GM23338 (cell line): ENCODE measurements at regions not wholly inside any gene's neighbourhood (a gene's known extent, or its start where the extent isn't known, plus 50 kb on each side); places are given as distances from the start of the nearest gene placed in this dataset.
A peak's percentile ranks its signal among the peaks of the same experiment; 100 is the strongest.

ENCODE experiments used
- ATAC-seq: fragments of 200-7000 bp; cut with Tn5 transposase; 3 replicates; pipeline ENCODE4 v1.9.1; 2020
- DNase-seq: peaks from one replicate; pipeline ENCODE4 v3.0.0-alpha.2; 2015; ENCODE audit warnings: low spot score
- H2AFZ ChIP-seq: fragments of 200-600 bp; sonication (generic); 2 replicates; pipeline ENCODE4 v1.8.0; 2016; ENCODE audit warnings: antibody characterized with exemption, mild to moderate bottlenecking, moderate library complexity
- H3F3A ChIP-seq: fragments of 200-600 bp; sonication (generic); replicated peaks from 2 replicates; pipeline ENCODE4 v1.8.0; 2017; ENCODE audit warnings: antibody characterized with exemption, mixed run types, low read depth
- H3K27ac ChIP-seq: fragments of 200-600 bp; sonication (generic); 2 replicates; pipeline ENCODE4 v1.6.1; 2016; ENCODE audit warnings: low read depth
- H3K27me3 ChIP-seq: fragments of 200-600 bp; sonication (generic); 2 replicates; pipeline ENCODE4 v1.8.0; 2016; ENCODE audit warnings: mild to moderate bottlenecking, mixed run types, moderate library complexity; ENCODE audit not compliant: insufficient read depth
- H3K36me3 ChIP-seq: fragments of 200-600 bp; sonication (generic); 2 replicates; pipeline ENCODE4 v1.8.0; 2016; ENCODE audit warnings: mild to moderate bottlenecking; ENCODE audit not compliant: insufficient read depth
- H3K4me1 ChIP-seq: fragments of 200-600 bp; sonication (generic); 2 replicates; pipeline ENCODE4 v1.8.0; 2016; ENCODE audit warnings: mild to moderate bottlenecking, moderate library complexity; ENCODE audit not compliant: insufficient read depth
- H3K4me2 ChIP-seq: fragments of 200-600 bp; sonication (generic); 2 replicates; pipeline ENCODE4 v1.7.1; 2017; ENCODE audit warnings: mixed run types
- H3K4me3 ChIP-seq: fragments of 200-600 bp; sonication (generic); 2 replicates; pipeline ENCODE4 v1.6.1; 2016; ENCODE audit warnings: mixed run types
- H3K79me2 ChIP-seq: fragments of 200-600 bp; sonication (generic); replicated peaks from 2 replicates; pipeline ENCODE4 v1.8.0; 2017; ENCODE audit warnings: mild to moderate bottlenecking; ENCODE audit not compliant: insufficient read depth
- H3K9me2 ChIP-seq: fragments of 200-600 bp; sonication (generic); 2 replicates; pipeline ENCODE4 v1.8.0; 2017; ENCODE audit not compliant: insufficient read depth
- H4K20me1 ChIP-seq: fragments of 200-600 bp; sonication (generic); replicated peaks from 2 replicates; pipeline ENCODE4 v1.8.0; 2017; ENCODE audit warnings: mild to moderate bottlenecking; ENCODE audit not compliant: insufficient read depth
- H3K27ac Mint-ChIP-seq: 2 replicates; pipeline ENCODE4 v1.8.0; 2020; ENCODE audit warnings: inconsistent platforms, mild to moderate bottlenecking, moderate library complexity, mixed read lengths
- H3K27me3 Mint-ChIP-seq: 3 replicates; pipeline ENCODE4 v1.8.0; 2022; ENCODE audit warnings: low read depth, mild to moderate bottlenecking, moderate library complexity, mixed read lengths, inconsistent platforms; ENCODE audit not compliant: insufficient read depth, poor library complexity
- H3K36me3 Mint-ChIP-seq: 3 replicates; pipeline ENCODE4 v1.8.0; 2021; ENCODE audit warnings: low read depth, mild to moderate bottlenecking, inconsistent platforms, moderate library complexity, mixed read lengths
- H3K4me1 Mint-ChIP-seq: 3 replicates; pipeline ENCODE4 v1.8.0; 2020; ENCODE audit warnings: mild to moderate bottlenecking, inconsistent platforms, mixed read lengths
- H3K4me3 Mint-ChIP-seq: 3 replicates; pipeline ENCODE4 v1.8.0; 2021; ENCODE audit warnings: moderate library complexity, mild to moderate bottlenecking, inconsistent platforms, mixed read lengths
- H3K9me3 Mint-ChIP-seq: 3 replicates; pipeline ENCODE4 v1.8.0; 2020; ENCODE audit warnings: moderate library complexity, mild to moderate bottlenecking, inconsistent platforms, mixed read lengths
- CREB1 ChIP-seq: fragments of 250-450 bp; sonication (Bioruptor Pico); IDR thresholded peaks from 2 replicates; pipeline ENCODE4 v1.5.0; 2020; ENCODE audit warnings: low read depth, mild to moderate bottlenecking, moderate library complexity
- EZH2 ChIP-seq: fragments of 200-600 bp; sonication (generic); IDR thresholded peaks from one replicate; pipeline ENCODE4 v1.8.0; 2017; ENCODE audit warnings: antibody characterized with exemption, mild to moderate bottlenecking, low read depth; ENCODE audit not compliant: unreplicated experiment
- EZH2phosphoT487 ChIP-seq: fragments of 200-600 bp; sonication (generic); IDR thresholded peaks from one replicate; pipeline ENCODE4 v1.8.1; 2018; ENCODE audit warnings: antibody characterized with exemption; ENCODE audit not compliant: unreplicated experiment
- NANOG ChIP-seq: IDR thresholded peaks from 2 replicates; pipeline ENCODE4 v1.6.1; 2016; ENCODE audit warnings: antibody characterized with exemption, borderline replicate concordance
- POLR2AphosphoS5 ChIP-seq: IDR thresholded peaks from 2 replicates; pipeline ENCODE4 v1.6.1; 2016; ENCODE audit warnings: antibody characterized with exemption, low read depth
- STAT1 ChIP-seq: IDR thresholded peaks from one replicate; pipeline ENCODE4 v1.6.1; 2016; ENCODE audit warnings: antibody characterized with exemption; ENCODE audit not compliant: unreplicated experiment
- ZNF114 ChIP-seq: fragments of 250-450 bp; sonication (Bioruptor Pico); IDR thresholded peaks from 2 replicates; pipeline ENCODE4 v1.5.0; 2020; ENCODE audit warnings: mild to moderate bottlenecking, moderate library complexity
- ZNF331 ChIP-seq: fragments of 250-450 bp; sonication (Bioruptor Pico); IDR thresholded peaks from 2 replicates; pipeline ENCODE4 v1.5.0; 2020; ENCODE audit warnings: low read depth, mild to moderate bottlenecking, moderate library complexity
- TF ChIP-seq, protein P1 (sequence below): IDR thresholded peaks from one replicate; pipeline ENCODE4 v1.6.1; 2018; ENCODE audit warnings: antibody characterized with exemption; ENCODE audit not compliant: unreplicated experiment
- TF ChIP-seq, protein P2 (sequence below): IDR thresholded peaks from 2 replicates; pipeline ENCODE4 v1.6.1; 2016; ENCODE audit warnings: antibody characterized with exemption
- TF ChIP-seq, protein P3 (sequence below), 2 experiments: fragments of 200-600 bp in 1 of 2; sonication (generic) in 1 of 2; conservative IDR thresholded peaks; 2 replicates each; pipeline versions ENCODE4 v1.5.1 to v1.6.1; 2016 to 2017; ENCODE audit warnings: antibody characterized with exemption in 2 of 2, low read depth in 2 of 2, mild to moderate bottlenecking in 2 of 2, moderate library complexity in 1 of 2

DNA sequence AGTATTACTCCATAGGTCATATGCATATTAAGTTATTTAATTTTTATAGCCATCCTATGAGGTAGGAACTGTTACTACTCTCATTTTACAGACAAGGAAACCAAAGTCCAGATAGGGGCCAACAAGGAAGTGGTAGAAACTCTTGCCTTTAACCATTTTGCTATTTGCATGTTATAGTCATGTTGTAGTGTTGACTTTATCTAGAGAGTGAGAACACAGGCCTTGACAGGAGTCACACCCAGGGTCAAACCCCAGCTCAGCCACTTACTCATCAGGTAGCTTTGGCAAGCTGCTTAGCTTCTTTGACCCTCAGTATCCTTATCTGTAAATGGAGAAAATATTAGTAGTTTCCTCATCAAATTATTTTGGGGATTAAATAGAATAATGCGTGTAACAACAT is 156.2 kb downstream of the CAND1 start (continued):
- TF ChIP-seq ZNF331 (no peak), NANOG (no peak), CREB1 (no peak), ZNF114 (no peak)
- TF ChIP-seq, protein P1, sequence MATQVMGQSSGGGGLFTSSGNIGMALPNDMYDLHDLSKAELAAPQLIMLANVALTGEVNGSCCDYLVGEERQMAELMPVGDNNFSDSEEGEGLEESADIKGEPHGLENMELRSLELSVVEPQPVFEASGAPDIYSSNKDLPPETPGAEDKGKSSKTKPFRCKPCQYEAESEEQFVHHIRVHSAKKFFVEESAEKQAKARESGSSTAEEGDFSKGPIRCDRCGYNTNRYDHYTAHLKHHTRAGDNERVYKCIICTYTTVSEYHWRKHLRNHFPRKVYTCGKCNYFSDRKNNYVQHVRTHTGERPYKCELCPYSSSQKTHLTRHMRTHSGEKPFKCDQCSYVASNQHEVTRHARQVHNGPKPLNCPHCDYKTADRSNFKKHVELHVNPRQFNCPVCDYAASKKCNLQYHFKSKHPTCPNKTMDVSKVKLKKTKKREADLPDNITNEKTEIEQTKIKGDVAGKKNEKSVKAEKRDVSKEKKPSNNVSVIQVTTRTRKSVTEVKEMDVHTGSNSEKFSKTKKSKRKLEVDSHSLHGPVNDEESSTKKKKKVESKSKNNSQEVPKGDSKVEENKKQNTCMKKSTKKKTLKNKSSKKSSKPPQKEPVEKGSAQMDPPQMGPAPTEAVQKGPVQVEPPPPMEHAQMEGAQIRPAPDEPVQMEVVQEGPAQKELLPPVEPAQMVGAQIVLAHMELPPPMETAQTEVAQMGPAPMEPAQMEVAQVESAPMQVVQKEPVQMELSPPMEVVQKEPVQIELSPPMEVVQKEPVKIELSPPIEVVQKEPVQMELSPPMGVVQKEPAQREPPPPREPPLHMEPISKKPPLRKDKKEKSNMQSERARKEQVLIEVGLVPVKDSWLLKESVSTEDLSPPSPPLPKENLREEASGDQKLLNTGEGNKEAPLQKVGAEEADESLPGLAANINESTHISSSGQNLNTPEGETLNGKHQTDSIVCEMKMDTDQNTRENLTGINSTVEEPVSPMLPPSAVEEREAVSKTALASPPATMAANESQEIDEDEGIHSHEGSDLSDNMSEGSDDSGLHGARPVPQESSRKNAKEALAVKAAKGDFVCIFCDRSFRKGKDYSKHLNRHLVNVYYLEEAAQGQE, result no peak
- TF ChIP-seq, protein P2, sequence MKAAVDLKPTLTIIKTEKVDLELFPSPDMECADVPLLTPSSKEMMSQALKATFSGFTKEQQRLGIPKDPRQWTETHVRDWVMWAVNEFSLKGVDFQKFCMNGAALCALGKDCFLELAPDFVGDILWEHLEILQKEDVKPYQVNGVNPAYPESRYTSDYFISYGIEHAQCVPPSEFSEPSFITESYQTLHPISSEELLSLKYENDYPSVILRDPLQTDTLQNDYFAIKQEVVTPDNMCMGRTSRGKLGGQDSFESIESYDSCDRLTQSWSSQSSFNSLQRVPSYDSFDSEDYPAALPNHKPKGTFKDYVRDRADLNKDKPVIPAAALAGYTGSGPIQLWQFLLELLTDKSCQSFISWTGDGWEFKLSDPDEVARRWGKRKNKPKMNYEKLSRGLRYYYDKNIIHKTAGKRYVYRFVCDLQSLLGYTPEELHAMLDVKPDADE, result no peak

DNA sequence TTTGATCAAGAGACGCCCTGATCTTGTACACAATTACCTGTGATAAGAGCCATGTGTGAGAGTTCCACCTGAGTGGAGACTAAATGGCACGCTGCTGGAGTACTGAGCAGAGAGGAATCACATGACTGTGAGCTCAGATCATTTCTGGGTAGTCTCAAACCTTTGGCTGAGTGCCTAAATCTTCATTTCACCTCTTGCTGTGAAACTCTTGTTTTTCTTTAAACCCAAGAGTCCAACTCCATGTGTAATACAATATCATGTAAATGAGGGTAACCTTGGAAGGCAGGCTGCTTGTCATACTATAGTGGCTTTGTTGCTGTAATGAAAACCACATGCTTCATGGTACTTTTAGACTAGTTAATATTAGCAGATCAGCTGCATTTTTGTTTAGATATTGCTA is 156.9 kb downstream of the CAND1 start:
- Histone ChIP-seq H3K4me2 (no peak overlapping the region), H3K36me3 (no peaks in the 10 kb centered on the region), H2AFZ (peak overlapping the region; percentile 84; the same call in 1 of the 2 replicates), H3K79me2 (no peaks in the 10 kb centered on the region), H3F3A (no peaks in the 10 kb centered on the region), H3K9me2 (peaks cover 11% of the 10 kb centered on the region; the same call in 1 of the 2 replicates), H3K27ac (no peak overlapping the region), H3K4me3 (no peak overlapping the region), H4K20me1 (no peaks in the 10 kb centered on the region), H3K4me1 (peaks cover 4% of the 10 kb centered on the region; the same call in 1 of the 2 replicates), H3K27me3 (no peaks in the 10 kb centered on the region)
- no peaks in the 10 kb centered on the region; the same call in 2 of the 3 replicates for H3K9me3 Mint-ChIP-seq
- peak overlapping the region; percentile 6; the same call in 1 of the 2 replicates for H3K27ac Mint-ChIP-seq
- H3K27me3 Mint-ChIP-seq, result peaks cover 2% of the 10 kb centered on the region
- H3K4me3 Mint-ChIP-seq, result no peak overlapping the region
- peaks cover under 1% of the 10 kb centered on the region for H3K4me1 Mint-ChIP-seq
- no peak for DNase-seq
- no peak for ATAC-seq
- no peaks in the 10 kb centered on the region for H3K36me3 Mint-ChIP-seq
- TF ChIP-seq ZNF331, result no peak
- TF ChIP-seq CREB1, result no peak
- no peak for TF ChIP-seq EZH2
- TF ChIP-seq, protein P1, result no peak
- no peak for TF ChIP-seq STAT1
- TF ChIP-seq NANOG, result no peak
- TF ChIP-seq, protein P2, result no peak
- no peak for TF ChIP-seq EZH2phosphoT487
- no peak for TF ChIP-seq ZNF114
- no peak for TF ChIP-seq POLR2AphosphoS5
- TF ChIP-seq, protein P3, sequence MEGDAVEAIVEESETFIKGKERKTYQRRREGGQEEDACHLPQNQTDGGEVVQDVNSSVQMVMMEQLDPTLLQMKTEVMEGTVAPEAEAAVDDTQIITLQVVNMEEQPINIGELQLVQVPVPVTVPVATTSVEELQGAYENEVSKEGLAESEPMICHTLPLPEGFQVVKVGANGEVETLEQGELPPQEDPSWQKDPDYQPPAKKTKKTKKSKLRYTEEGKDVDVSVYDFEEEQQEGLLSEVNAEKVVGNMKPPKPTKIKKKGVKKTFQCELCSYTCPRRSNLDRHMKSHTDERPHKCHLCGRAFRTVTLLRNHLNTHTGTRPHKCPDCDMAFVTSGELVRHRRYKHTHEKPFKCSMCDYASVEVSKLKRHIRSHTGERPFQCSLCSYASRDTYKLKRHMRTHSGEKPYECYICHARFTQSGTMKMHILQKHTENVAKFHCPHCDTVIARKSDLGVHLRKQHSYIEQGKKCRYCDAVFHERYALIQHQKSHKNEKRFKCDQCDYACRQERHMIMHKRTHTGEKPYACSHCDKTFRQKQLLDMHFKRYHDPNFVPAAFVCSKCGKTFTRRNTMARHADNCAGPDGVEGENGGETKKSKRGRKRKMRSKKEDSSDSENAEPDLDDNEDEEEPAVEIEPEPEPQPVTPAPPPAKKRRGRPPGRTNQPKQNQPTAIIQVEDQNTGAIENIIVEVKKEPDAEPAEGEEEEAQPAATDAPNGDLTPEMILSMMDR (conservative IDR thresholded peaks at IDR 0.05; ENCODE audit: low read depth in 2 of 2), result no peak
